ENCODE measurements at regions not wholly inside any gene's neighbourhood (a gene's known extent, or its start where the extent isn't known, plus 50 kb on each side); places are given as distances from the start of the nearest gene placed in this dataset.

DNA sequence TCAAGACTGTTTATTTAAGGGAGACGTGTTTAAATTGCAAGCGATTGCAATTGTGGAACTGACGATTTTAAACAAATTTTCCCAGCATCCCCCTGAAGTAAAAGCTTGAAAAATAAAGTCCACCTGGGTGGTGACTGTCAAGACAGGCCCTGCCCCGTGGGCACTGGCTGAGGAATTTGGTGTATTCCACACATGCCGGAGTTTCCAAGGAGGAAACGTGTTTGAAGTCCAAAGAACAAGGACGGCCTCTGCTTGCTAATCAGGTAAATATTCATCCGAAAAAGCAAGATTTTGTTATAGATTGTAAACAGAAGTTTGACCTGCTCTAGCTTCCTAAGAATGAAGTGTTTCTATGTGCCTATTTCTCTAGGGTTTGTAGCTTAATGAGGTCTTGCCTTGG is 505.1 kb downstream of the QKI start:
- intact Hi-C loops (cut with micrococcal nuclease; ENCODE audit: unreplicated experiment) = no loop called here
- H3K36me3 Mint-ChIP-seq (ENCODE audit: insufficient read depth, unreplicated experiment) = no peaks in the 10 kb centered on the region

DNA sequence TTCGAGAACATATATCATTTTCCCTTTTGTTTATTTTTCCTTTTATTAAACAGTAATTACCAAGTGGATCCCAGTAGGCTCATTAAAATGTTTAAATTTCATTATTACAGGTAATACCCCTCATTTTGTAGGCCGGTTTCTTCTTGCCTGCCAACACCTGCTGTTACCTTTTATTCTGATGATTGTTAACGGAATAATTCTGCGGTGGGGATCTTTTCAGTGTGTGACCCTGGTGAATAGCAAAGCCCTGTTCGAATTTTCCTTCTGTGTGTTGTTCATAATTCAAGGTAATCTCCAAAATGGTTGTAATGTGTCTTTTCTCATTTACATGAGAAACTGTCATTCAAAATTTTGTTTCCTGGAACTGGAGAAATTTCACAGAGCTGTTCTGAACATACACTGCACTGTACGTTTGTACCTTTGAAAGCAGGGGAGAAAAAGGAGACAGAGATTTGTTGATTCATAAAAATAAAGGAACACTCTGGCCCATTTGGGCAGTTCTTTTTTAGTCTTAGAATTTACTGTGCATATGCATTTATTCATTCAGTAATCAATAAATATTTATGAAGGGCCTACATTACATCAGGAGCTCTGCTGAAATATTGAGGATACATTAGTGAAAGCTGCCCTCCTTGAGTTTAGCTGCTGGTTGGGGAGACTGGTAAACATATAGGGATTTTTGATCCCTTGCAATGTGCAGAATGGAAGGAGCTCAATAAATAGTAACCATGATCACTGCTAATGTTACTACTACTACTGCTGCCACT is 502.0 kb downstream of the QKI start:
- Mint-ChIP-seq H3K4me3 (ENCODE audit: low read depth, unreplicated experiment) (no peak overlapping the region), H3K27me3 (ENCODE audit: unreplicated experiment) (peaks cover 12% of the 10 kb centered on the region), H3K36me3 (ENCODE audit: insufficient read depth, unreplicated experiment) (no peaks in the 10 kb centered on the region), H3K4me1 (ENCODE audit: low read depth, unreplicated experiment) (no peaks in the 10 kb centered on the region), H3K27ac (ENCODE audit: unreplicated experiment) (no peak overlapping the region), H3K9me3 (ENCODE audit: low read depth, unreplicated experiment) (no peaks in the 10 kb centered on the region)
- no TSS peak for BruUV-seq (replicated peaks)
- DNase-seq = no peak
- intact Hi-C loops (cut with micrococcal nuclease; ENCODE audit: unreplicated experiment) = no loop called here
- TF ChIP-seq, protein P1, sequence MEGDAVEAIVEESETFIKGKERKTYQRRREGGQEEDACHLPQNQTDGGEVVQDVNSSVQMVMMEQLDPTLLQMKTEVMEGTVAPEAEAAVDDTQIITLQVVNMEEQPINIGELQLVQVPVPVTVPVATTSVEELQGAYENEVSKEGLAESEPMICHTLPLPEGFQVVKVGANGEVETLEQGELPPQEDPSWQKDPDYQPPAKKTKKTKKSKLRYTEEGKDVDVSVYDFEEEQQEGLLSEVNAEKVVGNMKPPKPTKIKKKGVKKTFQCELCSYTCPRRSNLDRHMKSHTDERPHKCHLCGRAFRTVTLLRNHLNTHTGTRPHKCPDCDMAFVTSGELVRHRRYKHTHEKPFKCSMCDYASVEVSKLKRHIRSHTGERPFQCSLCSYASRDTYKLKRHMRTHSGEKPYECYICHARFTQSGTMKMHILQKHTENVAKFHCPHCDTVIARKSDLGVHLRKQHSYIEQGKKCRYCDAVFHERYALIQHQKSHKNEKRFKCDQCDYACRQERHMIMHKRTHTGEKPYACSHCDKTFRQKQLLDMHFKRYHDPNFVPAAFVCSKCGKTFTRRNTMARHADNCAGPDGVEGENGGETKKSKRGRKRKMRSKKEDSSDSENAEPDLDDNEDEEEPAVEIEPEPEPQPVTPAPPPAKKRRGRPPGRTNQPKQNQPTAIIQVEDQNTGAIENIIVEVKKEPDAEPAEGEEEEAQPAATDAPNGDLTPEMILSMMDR (IDR thresholded peaks at IDR 0.05; ENCODE audit: unreplicated experiment) = no peak
- CTCF ChIA-PET = interaction anchor here (0.6 kb wide), 1 partner anchor 52 kb away, joined by 3 read pairs; no protein-coding TSS in a partner anchor

More for the DNA sequence above, 505.1 kb downstream of the QKI start:
- no peak overlapping the region for H3K27ac Mint-ChIP-seq (ENCODE audit: unreplicated experiment)
- DNase-seq = no peak
- no TSS peak for BruUV-seq (replicated peaks)
- TF ChIP-seq, protein P1 (IDR thresholded peaks at IDR 0.05; ENCODE audit: unreplicated experiment) = no peak
- CTCF ChIA-PET = no interaction called here
- no peaks in the 10 kb centered on the region for H3K4me1 Mint-ChIP-seq (ENCODE audit: low read depth, unreplicated experiment)
- H3K27me3 Mint-ChIP-seq (ENCODE audit: unreplicated experiment) = peaks cover 12% of the 10 kb centered on the region
- no peaks in the 10 kb centered on the region for H3K9me3 Mint-ChIP-seq (ENCODE audit: low read depth, unreplicated experiment)
- H3K4me3 Mint-ChIP-seq (ENCODE audit: low read depth, unreplicated experiment) = no peak overlapping the region

DNA sequence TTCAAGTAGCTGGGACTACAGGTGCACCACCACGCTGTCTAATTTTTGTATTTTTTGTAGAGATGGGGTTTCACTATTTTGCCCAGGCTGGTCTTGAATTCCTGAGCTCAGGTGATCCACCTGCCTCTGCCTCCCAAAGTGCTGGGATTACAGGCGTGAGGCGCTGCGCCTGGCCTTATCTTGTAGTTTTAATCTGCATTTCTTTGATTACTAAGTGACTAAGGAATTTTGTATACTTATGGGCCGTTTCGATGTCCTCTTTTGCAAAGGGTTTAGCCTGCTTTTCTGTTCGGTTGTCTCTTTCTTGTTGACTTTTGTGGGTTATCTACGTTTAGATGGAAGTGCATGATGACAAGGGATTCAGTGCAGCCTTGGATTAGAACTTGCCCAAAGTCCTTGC is 500.6 kb downstream of the QKI start:
- no peak for DNase-seq
- Mint-ChIP-seq H3K9me3 (ENCODE audit: low read depth, unreplicated experiment) (peaks cover 2% of the 10 kb centered on the region), H3K27ac (ENCODE audit: unreplicated experiment) (no peak overlapping the region), H3K4me3 (ENCODE audit: low read depth, unreplicated experiment) (no peak overlapping the region), H3K36me3 (ENCODE audit: insufficient read depth, unreplicated experiment) (no peaks in the 10 kb centered on the region), H3K4me1 (ENCODE audit: low read depth, unreplicated experiment) (no peaks in the 10 kb centered on the region), H3K27me3 (ENCODE audit: unreplicated experiment) (peaks cover 12% of the 10 kb centered on the region)
- intact Hi-C loops (cut with micrococcal nuclease; ENCODE audit: unreplicated experiment) = no loop called here
- CTCF ChIA-PET = no interaction called here
- no TSS peak for BruUV-seq (replicated peaks)
- TF ChIP-seq, protein P1 (IDR thresholded peaks at IDR 0.05; ENCODE audit: unreplicated experiment) = no peak

DNA sequence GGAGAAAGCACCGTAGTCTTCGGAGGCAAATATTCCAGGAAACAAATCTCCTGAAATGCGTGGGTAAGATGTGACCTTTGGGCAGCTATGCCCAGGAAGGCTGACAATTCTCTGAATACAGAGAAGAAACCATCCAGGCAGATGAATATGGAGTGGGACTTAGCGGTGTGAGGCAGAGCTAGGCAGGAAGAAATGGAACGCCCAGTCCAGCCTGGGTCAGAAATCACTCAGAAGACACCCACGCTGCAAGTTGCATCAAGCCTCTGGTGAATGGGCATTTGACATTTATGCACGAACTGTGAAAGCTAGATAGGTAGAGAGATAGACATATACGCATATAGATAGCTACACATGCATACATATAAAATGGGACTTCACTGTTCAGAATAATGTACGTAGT is 498.5 kb downstream of the QKI start:
- Mint-ChIP-seq H3K9me3 (ENCODE audit: low read depth, unreplicated experiment) (peaks cover 3% of the 10 kb centered on the region), H3K27me3 (ENCODE audit: unreplicated experiment) (peaks cover 5% of the 10 kb centered on the region), H3K4me1 (ENCODE audit: low read depth, unreplicated experiment) (no peaks in the 10 kb centered on the region), H3K4me3 (ENCODE audit: low read depth, unreplicated experiment) (no peak overlapping the region), H3K36me3 (ENCODE audit: insufficient read depth, unreplicated experiment) (no peaks in the 10 kb centered on the region), H3K27ac (ENCODE audit: unreplicated experiment) (no peak overlapping the region)
- no peak for DNase-seq
- intact Hi-C loops (cut with micrococcal nuclease; ENCODE audit: unreplicated experiment) = no loop called here
- CTCF ChIA-PET = no interaction called here
- TF ChIP-seq, protein P1 (IDR thresholded peaks at IDR 0.05; ENCODE audit: unreplicated experiment) = no peak
- BruUV-seq (replicated peaks) = no TSS peak
